Urothelium cell line (cell line): ENCODE measurements at regions not wholly inside any gene's neighbourhood (a gene's known extent, or its start where the extent isn't known, plus 50 kb on each side); places are given as distances from the start of the nearest gene placed in this dataset.

ENCODE experiments used
- DNase-seq: peaks from one replicate; pipeline ENCODE4 v3.0.0; 2011; ENCODE audit warnings: low spot score, mixed read lengths
- FAIRE-seq: peaks from 2 replicates; lab custom pipeline; 2011; peaks lifted over from hg19 to GRCh38; lab: Jason Lieb, UNC

GRCh38 chr2:204452464-204453023, 92.7 kb upstream of the PARD3B start:
- FAIRE-seq (no peak), DNase-seq (peak; percentile 88)

- DNase-seq (peak; percentile 58), FAIRE-seq (no peak)
Measured at GRCh38 chr2:204453730-204454167, 91.5 kb upstream of the PARD3B start.

GRCh38 chr2:204454672-204455380, 90.4 kb upstream of the PARD3B start:
- no peak for FAIRE-seq
- no peak for DNase-seq

DNA sequence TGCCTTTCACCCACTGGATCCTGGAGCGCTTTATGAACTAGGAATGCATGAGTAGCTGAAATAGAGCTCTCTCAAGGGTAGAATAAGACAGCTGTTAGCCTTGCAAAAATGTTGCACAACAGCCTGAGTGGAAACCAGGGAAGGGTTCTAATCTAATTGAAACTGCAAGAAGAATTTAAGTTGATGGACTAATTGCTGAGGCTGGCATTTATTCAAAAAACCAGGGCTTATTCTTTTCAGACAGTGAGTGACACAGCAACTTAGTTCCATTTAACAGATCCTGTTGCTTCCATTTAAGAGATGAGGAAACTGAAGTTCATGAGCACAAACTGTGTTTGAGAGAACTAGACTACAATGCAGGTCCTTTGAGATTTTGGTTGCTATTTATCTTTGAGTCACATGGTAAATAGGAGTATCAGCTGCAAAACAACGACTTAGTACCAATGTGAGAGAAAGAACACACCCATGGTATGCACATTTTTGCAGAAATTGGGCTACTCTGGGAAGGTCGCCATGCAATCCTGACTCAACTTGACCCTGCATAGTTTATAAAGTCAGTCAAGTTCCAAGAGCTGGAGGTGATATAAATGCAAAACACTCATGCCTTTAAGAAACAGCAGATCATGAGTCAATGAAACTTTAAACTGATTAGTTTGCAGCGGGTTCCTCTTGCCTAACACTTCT, 76.4 kb upstream of the PARD3B start:
- FAIRE-seq (no peak), DNase-seq (no peak)

GRCh38 chr2:204470178-204470620, 75.1 kb upstream of the PARD3B start:
- DNase-seq (no peak), FAIRE-seq (no peak)

DNA sequence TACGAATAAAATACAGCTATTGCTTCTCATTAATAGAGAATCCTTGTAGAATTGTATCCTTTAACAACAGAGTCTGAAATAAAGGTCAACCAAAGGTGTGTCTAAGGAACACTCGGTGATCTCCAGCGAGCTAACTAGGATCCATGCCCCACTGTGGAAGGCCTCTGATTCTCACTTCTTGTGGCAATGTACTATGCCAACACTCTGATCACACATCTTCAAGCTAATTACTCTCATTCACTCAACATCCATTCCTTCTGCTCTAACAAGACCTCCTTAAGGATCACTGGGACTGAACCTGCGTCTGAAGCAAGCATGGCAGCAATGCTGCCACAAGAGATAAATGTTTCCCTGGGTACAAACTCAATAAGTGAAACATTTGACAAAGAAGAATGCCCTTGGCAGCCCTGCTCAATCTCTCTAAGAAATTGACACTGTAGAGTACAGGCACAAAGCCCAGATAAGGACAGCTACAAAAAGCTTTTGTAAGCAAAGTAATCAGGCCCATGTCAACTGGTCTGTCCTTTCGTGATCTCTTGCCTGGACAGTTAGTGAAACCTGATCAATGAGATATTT, 74.6 kb upstream of the PARD3B start:
- FAIRE-seq: no peak
- DNase-seq: no peak

- no peak for FAIRE-seq
Measured at GRCh38 chr2:204472375-204472774, 72.9 kb upstream of the PARD3B start.

GRCh38 chr2:204473224-204473623, 72.1 kb upstream of the PARD3B start:
- FAIRE-seq: no peak
- no peak for DNase-seq

More at GRCh38 chr2:204472375-204472774, 72.9 kb upstream of the PARD3B start:
- no peak for DNase-seq

GRCh38 chr2:204475399-204475798, 69.9 kb upstream of the PARD3B start:
- FAIRE-seq: no peak
- DNase-seq: no peak

DNA sequence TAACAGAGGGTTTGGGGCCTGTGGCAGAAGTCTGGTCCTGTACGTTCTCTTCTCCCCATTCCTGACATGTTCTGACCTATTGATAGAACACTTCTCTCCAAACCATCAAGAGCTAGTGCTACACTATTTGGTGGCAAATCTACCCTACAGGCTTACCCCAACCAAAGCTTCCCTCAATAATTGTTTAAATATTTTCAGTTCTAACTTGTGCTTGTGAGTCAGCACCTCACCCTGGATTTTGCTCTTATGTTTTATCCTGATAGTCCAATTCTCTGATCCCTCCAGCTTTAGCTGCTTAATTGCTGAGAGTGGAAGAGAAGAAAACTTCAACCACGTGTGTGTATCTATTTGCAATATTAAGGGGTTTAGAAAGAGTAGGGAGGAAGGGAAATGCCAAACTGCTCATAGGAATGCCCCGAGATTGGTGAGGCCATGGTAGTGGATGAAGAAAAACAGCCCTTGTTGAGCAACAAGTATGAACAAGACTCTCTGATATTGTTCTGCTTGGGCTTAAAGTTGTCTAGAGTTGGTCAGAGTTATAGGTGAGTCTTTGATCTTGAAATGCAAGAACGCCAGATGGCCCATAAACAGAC, 67.8 kb upstream of the PARD3B start:
- FAIRE-seq: no peak
- DNase-seq: no peak

- DNase-seq (no peak), FAIRE-seq (no peak)
Measured at GRCh38 chr2:204479557-204479956, 65.7 kb upstream of the PARD3B start.

GRCh38 chr2:204480676-204481075, 64.6 kb upstream of the PARD3B start:
- DNase-seq (no peak), FAIRE-seq (no peak)

GRCh38 chr2:204483608-204484081, 61.6 kb upstream of the PARD3B start:
- DNase-seq: no peak
- no peak for FAIRE-seq

GRCh38 chr2:204486321-204486720, 59.0 kb upstream of the PARD3B start:
- DNase-seq: no peak
- no peak for FAIRE-seq

GRCh38 chr2:204486805-204487204, 58.5 kb upstream of the PARD3B start:
- DNase-seq (no peak), FAIRE-seq (no peak)

- no peak for FAIRE-seq
- no peak for DNase-seq
Measured at GRCh38 chr2:204487447-204488229, 57.6 kb upstream of the PARD3B start.

- FAIRE-seq: no peak
- peak; percentile 74 for DNase-seq
Measured at GRCh38 chr2:204491528-204491927, 53.7 kb upstream of the PARD3B start.

GRCh38 chr2:204492417-204492816, 52.9 kb upstream of the PARD3B start:
- no peak for DNase-seq
- no peak for FAIRE-seq

DNA sequence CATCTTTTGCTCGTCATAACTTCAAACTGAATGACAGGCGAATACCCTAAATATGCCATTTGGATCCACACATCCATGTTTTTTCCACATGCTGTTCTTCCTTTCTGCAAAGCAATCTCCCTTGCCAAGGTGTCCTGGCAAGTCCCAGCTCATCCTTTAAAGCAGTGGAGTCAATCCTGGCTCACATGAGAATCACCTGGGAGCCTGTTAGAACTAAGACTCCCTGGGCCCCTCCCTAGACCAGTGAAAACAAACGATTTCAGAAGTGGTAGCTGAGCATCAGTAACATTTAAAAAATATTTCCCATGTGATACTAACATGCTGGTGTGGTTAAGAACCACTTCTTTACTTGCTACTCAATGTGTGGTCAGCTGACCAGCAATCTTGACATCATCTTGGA, 50.6 kb upstream of the PARD3B start:
- DNase-seq: no peak
- no peak for FAIRE-seq

DNA sequence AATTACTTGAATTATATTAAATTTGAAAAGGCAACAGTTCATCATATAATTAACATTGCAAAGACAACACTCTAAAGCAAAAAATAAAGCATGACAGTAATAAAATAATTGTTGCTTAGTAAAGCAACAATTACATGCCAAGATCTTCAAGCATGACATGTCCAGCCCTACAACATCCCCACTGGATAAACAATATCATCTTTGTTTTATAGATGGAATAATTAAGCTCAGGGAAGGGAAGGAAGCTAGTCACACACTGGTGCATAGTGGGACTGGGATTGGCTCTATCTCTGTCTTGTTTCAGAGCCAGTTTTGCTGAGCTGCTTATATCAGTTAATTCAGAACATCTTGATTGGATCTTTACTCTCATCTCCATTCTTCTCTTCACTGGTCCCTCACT, 49.9 kb upstream of the PARD3B start:
- no peak for DNase-seq
- FAIRE-seq: no peak
